ES-I3 (cell line): ENCODE measurements at regions not wholly inside any gene's neighbourhood (a gene's known extent, or its start where the extent isn't known, plus 50 kb on each side); places are given as distances from the start of the nearest gene placed in this dataset.
"Not testable (repeated sequence)": the region's sequence is repeated elsewhere in the genome, so short reads cannot be mapped to it uniquely, and the experiment has no call there.

Experiments used
- H3K36me3 ChIP-seq: 2 replicates; pipeline ENCODE4 v1.6.1; 2013; ENCODE audit warnings: mild to moderate bottlenecking, low read length, control low read depth, moderate library complexity; ENCODE audit not compliant: insufficient read depth
- H3K4me1 ChIP-seq: 2 replicates; pipeline ENCODE4 v1.6.1; 2013; ENCODE audit warnings: mild to moderate bottlenecking, control low read depth, low read length; ENCODE audit not compliant: insufficient read depth
- H3K9ac ChIP-seq: 2 replicates; pipeline ENCODE4 v1.6.1; 2013; ENCODE audit warnings: low read depth, mild to moderate bottlenecking, low read length, moderate library complexity
- H3K9me3 ChIP-seq: 2 replicates; pipeline ENCODE4 v1.6.1; 2013; ENCODE audit warnings: mild to moderate bottlenecking, low read length, moderate library complexity; ENCODE audit not compliant: control insufficient read depth, insufficient read depth

DNA sequence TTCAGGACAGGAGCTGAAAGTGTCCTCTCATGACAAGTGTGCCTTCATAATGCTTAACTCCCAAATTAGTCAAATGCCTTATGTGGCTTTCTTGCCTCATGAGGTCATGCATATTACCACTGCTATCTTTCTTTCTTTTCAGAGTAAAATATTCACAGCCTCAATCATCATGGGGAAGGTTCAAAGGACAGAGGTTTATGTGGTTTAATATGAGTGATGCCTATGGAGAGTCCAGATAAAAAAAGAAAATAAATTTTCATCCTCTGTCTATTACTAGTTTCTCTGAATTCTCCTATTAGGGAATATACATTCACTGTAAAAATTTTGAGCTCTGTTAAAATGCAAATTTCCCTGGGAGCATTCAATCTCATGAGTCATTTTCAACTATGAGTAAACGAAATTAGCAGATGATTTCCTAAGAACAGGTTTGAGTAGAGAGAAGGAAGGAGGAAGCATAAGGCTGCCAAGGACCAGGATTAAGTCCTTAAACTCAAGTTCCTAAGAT is 396.9 kb upstream of the ADGRB3 start:
- Histone ChIP-seq H3K9me3 (no peaks in the 10 kb centered on the region; the same call in 1 of the 2 replicates), H3K36me3 (no peaks in the 10 kb centered on the region), H3K9ac (no peak overlapping the region), H3K4me1 (peaks cover 18% of the 10 kb centered on the region; the same call in 1 of the 2 replicates)

DNA sequence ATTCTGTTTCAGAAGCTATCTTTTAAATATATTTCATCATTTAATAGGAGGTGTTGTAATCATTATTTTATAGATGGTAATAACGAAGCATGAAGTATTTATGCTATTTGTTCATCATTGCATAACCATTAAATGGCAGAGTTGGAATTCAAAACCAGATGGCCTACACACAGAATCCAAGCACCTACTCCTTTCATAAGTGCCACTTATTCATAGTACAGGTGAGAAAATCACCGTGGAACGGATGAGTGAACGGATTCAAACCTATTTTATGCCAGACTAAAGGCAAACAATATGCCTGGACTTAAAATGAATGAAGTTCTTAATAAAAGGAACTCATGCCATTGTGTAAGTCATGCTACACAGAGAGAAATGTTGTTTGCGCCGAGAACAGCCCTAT is 397.9 kb upstream of the ADGRB3 start:
- H3K9ac ChIP-seq: no peak overlapping the region
- no peaks in the 10 kb centered on the region for H3K36me3 ChIP-seq
- H3K4me1 ChIP-seq: peaks cover 18% of the 10 kb centered on the region; the same call in 1 of the 2 replicates
- no peaks in the 10 kb centered on the region; the same call in 1 of the 2 replicates for H3K9me3 ChIP-seq

DNA sequence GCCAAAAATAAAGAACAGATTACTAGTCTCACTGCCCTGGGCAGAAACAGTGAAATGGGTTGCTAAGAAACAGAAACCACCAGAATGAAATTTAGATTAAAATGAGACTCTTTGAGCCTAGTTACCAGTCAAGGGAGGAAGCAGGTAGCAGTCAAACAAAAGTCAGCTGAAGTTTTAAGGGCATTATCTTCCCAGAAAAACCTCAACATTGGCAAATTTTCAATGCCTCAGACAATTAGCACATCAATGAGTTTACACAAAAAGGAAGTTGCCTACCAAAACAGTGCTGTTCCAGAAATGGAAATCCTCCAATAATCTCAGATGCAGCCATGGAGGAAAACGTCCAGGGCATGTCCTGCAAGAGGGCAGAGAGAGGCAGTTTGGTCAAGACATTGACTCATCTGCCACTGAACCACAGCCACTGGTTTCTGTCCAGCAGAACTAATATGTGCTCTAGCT is 399.7 kb upstream of the ADGRB3 start:
- peaks cover 18% of the 10 kb centered on the region; the same call in 1 of the 2 replicates for H3K4me1 ChIP-seq
- no peaks in the 10 kb centered on the region for H3K36me3 ChIP-seq
- H3K9ac ChIP-seq: no peak overlapping the region
- no peaks in the 10 kb centered on the region; the same call in 1 of the 2 replicates for H3K9me3 ChIP-seq

DNA sequence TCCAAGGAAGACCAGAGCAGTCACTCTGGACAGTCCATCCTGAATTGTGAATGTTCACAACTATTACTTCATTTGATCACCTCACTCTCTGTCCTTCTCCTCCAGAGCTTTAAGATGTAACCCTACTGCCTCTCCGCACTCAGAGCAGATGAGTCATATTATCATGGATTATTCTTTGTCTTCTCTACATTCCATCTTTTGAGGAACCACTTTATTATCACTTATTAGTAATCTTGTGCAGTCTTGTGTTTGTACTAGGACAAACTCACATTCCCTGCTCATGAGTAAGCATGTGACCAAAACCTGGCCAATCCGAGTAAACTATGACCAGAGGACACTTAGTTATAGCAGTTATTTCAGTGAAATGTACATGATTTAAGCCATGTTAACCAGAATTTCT is 401.5 kb upstream of the ADGRB3 start:
- H3K9ac ChIP-seq: no peak overlapping the region
- H3K4me1 ChIP-seq: peaks cover 15% of the 10 kb centered on the region; the same call in 1 of the 2 replicates
- H3K36me3 ChIP-seq: no peaks in the 10 kb centered on the region
- no peaks in the 10 kb centered on the region for H3K9me3 ChIP-seq

DNA sequence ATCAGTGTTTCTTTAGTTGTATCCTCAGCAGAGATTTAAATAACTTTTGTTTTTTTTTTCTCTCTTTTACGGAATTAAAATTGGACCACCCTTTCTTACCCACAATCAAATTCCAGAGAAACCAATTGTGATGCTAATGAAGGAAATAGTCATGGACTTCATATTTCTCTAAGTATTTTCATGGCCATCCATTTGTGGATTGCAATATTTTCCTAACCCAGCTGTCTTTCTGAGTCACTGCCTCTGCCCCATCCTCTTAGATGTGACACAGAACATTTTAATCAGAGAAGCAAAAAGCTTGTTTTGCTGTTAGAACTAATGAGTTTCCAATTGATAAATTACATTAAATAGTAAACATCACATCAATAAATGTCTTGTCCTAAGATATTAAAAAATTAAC is 405.5 kb upstream of the ADGRB3 start:
- no peaks in the 10 kb centered on the region for H3K9me3 ChIP-seq

DNA sequence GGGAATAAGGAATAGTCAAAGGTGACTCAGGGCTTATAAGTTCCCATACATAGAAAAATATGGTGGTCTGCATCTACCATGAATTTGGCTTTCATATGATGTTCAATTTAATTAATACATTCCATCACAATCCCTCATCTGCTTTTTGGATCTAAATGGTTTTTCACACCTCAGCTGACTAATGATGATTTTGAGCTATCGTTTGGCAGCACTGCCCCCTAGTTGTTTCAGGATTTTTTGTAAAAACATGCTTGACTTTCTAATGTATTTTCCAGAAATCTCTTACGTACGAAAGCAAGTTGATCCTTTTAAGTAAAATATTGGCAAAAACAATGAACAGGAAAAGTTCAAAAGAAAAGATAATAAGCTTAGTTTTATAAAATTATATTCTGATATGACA is 408.6 kb upstream of the ADGRB3 start:
- peaks cover 6% of the 10 kb centered on the region for H3K4me1 ChIP-seq
- H3K9ac ChIP-seq: no peak overlapping the region
- H3K36me3 ChIP-seq: no peaks in the 10 kb centered on the region
- H3K9me3 ChIP-seq: no peaks in the 10 kb centered on the region

More for the DNA sequence above, 405.5 kb upstream of the ADGRB3 start:
- Histone ChIP-seq H3K9ac (no peak overlapping the region), H3K36me3 (no peaks in the 10 kb centered on the region), H3K4me1 (peaks cover 6% of the 10 kb centered on the region)

DNA sequence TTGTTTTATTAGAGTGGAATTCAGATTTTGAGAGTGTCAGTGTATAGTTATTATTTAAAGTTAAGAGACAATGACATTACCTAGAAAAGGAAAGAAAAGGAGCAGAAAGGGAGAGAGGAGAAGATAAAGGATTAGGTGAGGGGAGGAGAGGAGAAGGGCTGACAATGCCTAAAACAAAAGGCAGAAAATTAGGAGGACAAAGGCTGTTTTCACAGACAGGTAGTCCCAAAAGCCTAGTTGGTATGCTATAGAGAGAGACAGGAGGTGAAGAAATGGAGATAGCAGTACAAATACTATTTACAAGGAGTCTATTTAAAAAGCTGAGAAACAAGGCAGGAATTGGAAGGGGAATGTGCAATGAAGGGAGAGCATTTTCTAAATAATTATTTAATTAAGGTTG is 409.4 kb upstream of the ADGRB3 start:
- Histone ChIP-seq H3K9me3 (no peaks in the 10 kb centered on the region), H3K36me3 (no peaks in the 10 kb centered on the region), H3K9ac (no peak overlapping the region), H3K4me1 (peaks cover 6% of the 10 kb centered on the region)

DNA sequence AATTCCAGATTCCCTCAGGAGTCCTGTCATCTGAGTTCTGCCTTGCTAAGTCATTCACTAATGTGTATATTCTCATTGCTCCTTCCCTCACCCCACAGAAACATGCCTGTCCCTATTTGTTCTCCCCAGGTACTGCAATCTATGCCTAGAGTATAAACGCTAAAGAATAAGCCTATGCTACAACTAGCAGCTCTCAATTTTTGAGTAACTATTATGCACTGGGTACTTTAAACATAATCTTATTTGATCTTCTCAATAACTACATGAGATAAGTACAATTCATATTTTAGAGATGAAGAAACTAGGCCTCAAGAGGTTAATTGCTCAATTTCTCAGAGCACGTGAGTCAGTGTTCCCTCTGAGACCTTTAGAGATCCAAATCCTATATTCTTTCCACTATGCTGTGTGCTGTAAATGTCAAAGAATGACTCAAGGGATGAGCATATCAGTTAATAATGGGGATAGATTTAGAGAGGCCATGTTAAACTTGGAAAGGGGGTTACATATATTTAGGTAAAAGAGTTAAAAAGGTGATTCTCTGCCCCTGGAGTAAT is 423.8 kb upstream of the ADGRB3 start:
- H3K4me1 ChIP-seq: no peaks in the 10 kb centered on the region
- H3K36me3 ChIP-seq: no peaks in the 10 kb centered on the region
- H3K9me3 ChIP-seq: no peaks in the 10 kb centered on the region
- H3K9ac ChIP-seq: no peak overlapping the region

DNA sequence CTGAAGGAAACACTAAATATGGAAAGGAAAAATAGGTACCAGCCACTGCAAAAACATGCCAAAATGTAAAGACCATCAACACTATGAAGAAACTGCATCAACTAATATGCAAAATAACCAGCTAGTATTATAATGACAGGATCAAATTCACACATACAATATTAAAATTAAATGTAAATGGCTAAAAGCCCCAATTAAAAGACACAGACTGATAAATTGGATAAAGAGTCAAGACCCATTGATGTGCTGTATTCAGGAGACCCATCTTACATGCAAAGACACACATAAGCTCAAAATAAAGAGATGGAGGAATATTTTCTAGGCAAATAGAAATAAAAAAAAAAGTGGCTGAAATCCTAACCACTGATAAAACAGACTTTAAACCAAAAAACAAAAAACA is 427.5 kb upstream of the ADGRB3 start:
- not testable (repeated sequence) for H3K4me1 ChIP-seq, H3K9ac ChIP-seq

DNA sequence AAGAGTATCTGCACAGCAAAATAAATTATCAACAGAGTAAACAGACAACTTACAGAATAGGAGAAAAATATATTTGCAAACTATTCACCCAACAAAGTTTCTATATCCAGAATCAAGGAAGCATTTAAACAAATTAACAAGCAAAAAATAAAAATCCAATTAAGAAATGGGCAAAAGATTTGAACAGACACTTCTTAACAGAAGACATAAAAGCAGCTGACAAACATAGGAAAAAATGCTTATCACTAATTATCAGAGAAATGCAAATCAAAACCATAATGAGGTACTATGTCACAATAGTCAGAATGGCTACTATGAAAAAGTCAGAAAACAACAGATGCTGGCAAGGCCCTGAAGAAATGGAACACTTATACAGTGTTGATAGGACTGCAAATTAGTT is 434.2 kb upstream of the ADGRB3 start:
- no peaks in the 10 kb centered on the region for H3K36me3 ChIP-seq

More for the DNA sequence above, 427.5 kb upstream of the ADGRB3 start:
- H3K9me3 ChIP-seq, H3K36me3 ChIP-seq: not testable (repeated sequence)

DNA sequence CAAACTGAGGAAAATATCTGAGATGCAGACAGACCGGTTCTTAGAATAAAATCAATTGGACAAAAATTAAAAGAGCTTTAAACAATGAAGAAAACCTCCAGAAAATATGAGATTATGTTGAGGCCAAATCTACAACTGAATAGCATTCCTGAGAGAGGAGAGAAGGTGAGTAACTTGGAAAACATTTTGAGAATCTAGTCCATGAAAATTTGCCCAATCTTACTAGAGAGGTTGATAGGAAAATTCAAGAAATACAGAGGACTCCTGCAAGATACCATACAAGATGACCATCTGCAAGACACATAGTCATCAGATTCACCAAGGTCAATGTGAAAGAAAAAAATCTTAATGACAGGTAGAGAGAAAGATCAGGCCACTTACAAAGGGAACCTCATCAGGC is 437.7 kb upstream of the ADGRB3 start:
- no peaks in the 10 kb centered on the region for H3K4me1 ChIP-seq

More for the DNA sequence above, 434.2 kb upstream of the ADGRB3 start:
- Histone ChIP-seq H3K9ac (no peak overlapping the region), H3K9me3 (peaks cover 10% of the 10 kb centered on the region), H3K4me1 (no peaks in the 10 kb centered on the region)

DNA sequence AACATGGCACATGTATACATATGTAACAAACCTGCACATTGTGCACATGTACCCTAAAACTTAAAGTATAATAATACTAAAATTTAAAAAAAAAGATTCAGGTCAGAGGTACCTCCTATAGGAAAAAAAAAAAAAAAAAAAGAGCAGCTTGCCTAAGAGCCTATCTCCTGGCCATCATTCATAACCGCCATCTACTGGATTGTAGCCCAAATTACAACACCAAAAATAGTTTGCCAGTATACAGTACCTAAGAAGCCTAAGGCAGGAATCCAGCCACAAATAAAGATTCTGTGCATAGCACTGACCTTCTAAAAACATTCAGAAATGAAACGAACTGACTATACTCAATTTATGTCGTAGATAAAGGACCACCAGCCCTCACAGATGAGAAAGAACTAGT is 438.4 kb upstream of the ADGRB3 start:
- H3K4me1 ChIP-seq: no peaks in the 10 kb centered on the region
- no peak overlapping the region for H3K9ac ChIP-seq
- H3K9me3 ChIP-seq: peaks cover 10% of the 10 kb centered on the region
- H3K36me3 ChIP-seq: no peaks in the 10 kb centered on the region

More for the DNA sequence above, 437.7 kb upstream of the ADGRB3 start:
- Histone ChIP-seq H3K9ac (no peak overlapping the region), H3K9me3 (peaks cover 10% of the 10 kb centered on the region), H3K36me3 (no peaks in the 10 kb centered on the region)

DNA sequence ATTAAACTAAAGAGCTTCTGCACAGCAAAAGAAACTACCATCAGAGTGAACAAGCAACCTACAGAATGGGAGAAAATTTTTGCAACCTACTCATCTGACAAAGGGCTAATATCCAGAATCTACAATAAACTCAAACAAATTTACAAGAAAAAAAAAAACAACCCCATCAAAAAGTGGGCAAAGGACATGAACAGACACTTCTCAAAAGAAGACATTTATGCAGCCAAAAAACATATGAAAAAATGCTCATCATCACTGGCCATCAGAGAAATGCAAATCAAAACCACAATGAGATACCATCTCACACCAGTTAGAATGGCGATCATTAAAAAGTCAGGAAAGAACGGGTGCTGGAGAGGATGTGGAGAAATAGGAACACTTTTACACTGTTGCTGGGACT is 439.3 kb upstream of the ADGRB3 start:
- H3K4me1 ChIP-seq, H3K9ac ChIP-seq, H3K36me3 ChIP-seq: not testable (repeated sequence)
- H3K9me3 ChIP-seq: peaks cover 10% of the 10 kb centered on the region

DNA sequence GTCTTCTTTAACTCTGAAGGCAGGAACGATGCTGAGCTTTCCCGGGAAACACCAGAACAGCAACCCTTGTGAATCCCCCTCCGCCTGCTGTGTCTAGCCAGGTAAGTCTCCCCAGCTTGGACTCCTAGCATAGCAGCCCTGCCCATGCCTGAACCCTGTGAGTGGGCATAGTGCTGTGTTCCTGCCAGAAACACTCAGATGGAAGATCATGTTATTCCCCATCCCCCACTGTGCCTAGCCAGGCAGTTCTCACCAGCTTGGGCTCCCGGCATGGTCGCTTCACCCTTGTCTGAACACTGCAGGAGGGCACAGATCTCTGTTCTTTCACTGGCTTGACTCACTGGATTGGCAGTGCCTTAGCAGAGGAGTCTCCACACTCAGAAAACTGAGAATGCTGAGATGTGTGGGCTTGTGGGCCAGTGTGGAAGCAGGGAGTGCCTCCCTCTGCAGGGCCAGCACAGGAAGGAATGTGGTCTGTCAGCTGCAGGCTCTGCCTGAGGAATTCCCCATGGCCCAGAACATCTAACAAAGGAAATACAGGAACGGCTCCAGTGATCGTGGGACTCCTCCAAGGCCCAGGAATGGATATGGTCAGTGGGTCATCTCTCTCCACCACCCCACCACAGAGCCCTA is 440.1 kb upstream of the ADGRB3 start:
- H3K9me3 ChIP-seq: peaks cover 10% of the 10 kb centered on the region

DNA sequence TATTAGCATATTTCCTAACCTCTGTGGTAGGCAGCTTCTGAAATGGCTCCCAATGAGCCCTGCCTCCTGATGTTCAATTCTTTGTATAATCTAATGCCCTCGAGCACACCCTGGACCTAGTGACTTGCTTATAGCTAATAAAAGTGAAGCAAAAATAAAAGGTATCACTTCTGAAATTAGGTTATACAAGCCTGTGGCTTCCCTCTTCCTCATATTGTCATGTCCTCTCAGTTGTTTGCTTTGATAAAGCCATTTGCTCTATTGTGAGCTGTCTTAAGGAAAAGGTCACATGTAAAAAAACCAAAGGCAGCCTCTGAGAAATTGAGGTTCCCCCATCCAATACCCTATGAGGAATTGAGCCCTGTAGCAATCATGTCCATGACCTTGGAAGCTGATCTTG is 442.1 kb upstream of the ADGRB3 start:
- Histone ChIP-seq H3K36me3 (no peaks in the 10 kb centered on the region), H3K9ac (no peak overlapping the region), H3K9me3 (peaks cover 10% of the 10 kb centered on the region), H3K4me1 (no peaks in the 10 kb centered on the region)

More for the DNA sequence above, 440.1 kb upstream of the ADGRB3 start:
- H3K36me3 ChIP-seq: no peaks in the 10 kb centered on the region
- H3K4me1 ChIP-seq: no peaks in the 10 kb centered on the region
- H3K9ac ChIP-seq: no peak overlapping the region
